ENCODE measurements at regions not wholly inside any gene's neighbourhood (a gene's known extent, or its start where the extent isn't known, plus 50 kb on each side); places are given as distances from the start of the nearest gene placed in this dataset.

DNA sequence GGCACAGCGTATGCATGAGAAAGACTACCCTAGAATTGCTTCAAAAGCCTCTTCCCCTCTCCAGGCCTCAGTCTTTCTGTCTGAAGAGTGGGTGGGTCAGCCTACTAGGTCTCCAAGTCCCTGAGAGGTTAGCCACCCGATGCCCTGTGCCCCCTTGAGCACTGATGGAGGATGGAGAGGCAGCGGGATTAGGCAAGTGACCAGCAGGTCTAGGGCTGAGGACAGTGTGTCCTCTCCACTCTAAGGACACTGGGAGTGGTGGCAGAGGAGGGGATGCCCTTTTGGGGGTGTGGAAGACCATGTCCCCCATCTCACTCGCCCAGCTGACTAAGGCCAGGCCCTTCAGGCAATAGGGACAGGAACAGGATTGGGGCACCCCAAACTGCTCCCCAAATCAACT is 72.2 kb upstream of the WNT11 start:
- 93 to 99% (median 94%) methylated on average over 4 of the region's 4 CpGs for WGBS, 3 donors
- no peak overlapping the region for H3K27ac ChIP-seq (ENCODE audit: low read depth, low read length)

DNA sequence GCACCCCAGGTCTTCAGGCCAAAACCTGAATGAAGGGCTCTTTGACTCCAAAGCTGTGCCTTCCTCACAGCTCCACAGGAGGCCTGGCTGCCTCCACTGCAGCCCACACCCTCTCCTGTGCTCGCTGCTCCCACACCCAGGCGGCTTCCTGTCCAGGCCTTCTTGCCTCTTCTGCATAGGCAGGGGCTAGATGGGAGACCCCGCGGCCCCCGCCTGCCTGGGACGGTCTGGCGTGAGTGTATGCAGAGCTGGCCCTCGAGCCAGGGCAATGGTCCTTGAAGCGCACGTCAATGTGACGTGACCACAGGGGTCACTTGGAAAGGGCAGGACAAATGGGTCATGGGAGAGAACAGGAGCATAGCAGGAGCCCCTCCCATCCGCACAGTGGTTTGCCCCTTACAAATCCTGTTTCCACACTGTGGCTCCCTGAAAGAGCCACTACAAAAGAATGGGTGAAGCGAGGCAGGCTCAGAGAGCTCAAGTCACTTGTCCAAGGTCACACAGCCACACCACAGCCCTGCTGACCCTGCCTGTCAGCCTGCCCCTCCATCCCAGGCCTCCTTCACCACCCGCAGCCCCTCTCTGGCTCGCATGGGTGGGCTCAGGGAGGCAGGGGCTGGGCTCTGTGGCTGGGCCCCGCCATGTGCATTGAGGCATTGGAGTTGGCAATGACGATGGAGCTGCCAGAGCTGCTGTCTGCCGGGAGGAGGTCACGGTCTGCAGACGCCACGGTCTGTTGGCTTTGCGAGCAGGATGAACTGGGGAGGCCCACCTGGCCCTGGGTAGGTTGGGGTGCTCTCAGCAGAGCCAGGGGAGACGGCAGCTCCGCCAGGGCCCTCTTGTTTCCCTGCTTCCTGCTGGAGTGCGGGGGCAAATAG is 71.2 kb upstream of the WNT11 start:
- no peak overlapping the region for H3K27ac ChIP-seq (ENCODE audit: low read depth, low read length)
- WGBS, 3 donors, result 83 to 88% (median 86%) methylated on average over 25 of the region's 25 CpGs

DNA sequence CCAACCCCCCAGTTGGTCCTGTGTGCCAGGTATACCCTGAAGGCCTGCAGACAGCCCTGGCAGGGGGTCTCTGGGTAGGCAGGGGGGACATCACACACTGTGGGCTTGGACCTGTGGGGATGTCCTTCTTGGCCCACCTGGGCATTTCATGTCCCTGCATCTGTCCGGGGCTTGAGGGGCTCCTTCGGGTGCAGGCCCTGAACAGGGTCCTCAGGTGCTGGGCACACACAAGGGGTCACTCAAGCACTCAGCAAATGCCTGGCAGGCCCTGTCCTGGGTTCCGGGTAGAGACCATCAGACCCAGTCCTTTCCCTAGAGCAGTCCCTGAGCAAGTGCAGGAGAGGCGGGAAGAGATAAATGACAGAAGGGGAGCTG is 70.5 kb upstream of the WNT11 start:
- H3K27ac ChIP-seq (ENCODE audit: low read depth, low read length), result no peak overlapping the region
- 86 to 92% (median 90%) methylated on average over 4 of the region's 4 CpGs for WGBS, 3 donors

DNA sequence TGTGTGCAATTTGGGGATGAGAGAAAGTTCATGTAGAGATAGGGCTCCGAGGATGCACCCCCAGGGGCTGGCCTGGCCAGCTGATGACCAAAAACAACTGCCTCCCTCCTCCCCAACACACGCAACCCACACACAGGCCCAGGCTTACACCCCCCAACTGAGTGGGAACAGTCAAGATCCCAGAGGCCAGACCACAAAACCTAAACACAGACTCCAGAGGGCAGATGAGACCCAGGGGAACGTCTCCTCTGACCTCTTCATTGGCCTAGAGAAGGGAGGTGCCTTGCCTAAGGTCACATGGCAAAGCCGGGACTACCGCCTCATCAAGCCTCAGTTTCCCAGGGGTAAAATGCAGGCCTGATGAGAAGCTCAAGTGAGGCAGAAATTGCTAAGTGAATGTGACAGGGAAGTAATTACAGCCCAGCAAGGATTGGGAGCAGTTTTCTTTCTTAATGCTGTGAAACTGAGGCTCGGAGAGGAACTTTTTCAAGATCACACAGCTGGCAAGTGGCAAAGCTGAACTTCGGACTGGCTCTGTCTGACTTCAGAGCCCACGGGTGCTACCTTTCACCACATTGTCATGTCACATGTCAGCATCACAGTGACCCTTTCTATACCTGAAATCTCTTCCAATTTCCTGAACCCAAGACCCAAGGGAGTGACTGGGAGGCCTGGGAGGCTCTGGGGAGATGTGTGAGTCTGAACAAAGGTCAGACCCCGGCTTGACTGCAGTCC is 69.9 kb upstream of the WNT11 start:
- WGBS, 3 donors, result 56 to 81% (median 74%) methylated on average over 8 to 9 of the region's 9 CpGs
- H3K27ac ChIP-seq (ENCODE audit: low read depth, low read length), result no peak overlapping the region

DNA sequence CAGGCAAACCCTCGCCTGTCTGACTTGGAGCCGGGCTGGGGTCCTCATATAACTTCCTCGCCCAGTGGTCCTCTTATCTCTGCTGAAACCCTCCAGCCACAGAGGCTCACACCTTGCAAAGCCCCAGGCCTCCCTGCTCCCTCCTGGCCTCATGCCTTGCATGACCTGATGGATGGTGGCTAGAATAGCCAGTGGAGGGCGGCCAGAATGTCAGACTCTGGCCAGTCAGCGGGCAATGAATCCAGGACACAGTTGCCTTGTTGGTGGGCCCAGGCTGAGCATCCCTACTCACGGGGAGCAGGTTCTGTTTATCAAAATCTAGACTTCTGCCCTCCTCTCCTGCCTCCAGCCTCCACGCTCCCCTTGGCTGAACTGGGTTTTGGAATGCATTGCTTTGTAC is 69.1 kb upstream of the WNT11 start:
- H3K27ac ChIP-seq (ENCODE audit: low read depth, low read length), result no peak overlapping the region
- 88 to 97% (median 93%) methylated on average over 7 of the region's 7 CpGs for WGBS, 3 donors

DNA sequence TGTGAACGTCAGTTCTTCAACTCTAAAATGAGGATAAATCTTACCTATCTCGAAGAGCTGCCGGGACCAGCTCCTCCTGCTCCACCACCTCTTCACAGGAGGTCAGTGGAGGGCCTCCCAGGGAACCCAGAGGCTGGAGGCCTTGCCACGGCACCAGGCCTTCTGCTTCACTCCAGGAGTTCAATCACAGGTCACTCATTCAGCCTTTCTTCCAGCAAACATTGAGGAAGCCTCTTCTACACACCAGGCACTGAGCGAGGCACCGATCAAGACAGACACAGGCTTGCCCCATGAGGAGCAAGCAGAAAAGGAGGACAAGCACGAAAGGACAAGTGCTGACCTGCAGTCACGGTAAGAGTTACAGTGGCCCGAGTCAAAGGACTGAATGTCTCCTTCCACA is 64.8 kb upstream of the WNT11 start:
- WGBS, 3 donors, result 78 to 86% (median 83%) methylated on average over 9 of the region's 9 CpGs
- H3K27ac ChIP-seq (ENCODE audit: low read depth, low read length), result no peak overlapping the region

DNA sequence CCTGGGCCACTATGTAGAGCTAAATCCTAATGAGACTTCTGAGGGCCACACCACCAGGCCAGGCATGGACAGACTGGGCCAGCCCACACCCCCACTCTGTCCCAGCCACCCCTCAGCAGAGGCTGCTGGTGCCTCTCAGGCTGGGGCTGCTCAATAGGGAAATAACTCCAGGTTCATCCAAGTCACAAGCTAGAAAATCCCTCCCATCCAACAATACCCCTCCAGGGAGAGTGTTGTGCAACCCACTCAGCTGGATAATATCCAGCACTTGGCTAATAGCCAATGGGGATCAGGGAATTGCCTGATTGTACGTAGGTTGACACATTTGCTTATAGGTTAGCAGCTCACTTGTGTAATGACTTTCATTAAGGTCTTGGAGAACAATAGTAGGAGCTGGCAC is 64.1 kb upstream of the WNT11 start:
- WGBS, 3 donors, result 40 to 67% (median 50%) methylated on average over 1 of the region's 1 CpG
- no peak overlapping the region for H3K27ac ChIP-seq (ENCODE audit: low read depth, low read length)

DNA sequence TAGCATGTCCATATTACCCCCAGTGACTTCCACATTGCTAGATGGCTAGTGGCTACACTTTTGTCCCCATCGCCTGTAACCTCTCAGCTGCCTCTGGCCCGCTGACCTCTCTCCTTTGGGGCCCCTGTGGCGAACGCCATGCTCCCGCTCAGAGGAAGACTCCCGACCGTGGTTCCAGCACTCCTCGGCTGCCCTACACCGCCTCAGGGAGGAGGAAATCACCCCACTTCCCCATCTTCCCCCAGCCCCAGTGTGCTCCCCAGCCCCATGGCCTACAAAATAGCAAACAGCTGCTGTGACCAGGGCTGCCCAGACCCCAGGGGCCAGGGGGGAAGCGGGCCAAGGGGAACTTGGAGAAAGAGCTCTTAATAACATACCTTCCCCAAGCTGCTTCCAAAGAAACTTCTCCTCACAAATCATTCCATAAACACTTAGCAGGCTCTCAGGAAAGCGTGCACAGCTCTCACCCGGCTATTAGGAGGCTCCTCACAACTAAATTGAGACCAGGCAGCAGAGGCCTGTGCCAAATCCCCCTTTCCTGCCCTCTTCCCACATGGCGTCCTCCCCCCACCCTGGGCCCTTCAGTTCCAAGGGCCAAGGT is 63.5 kb upstream of the WNT11 start:
- H3K27ac ChIP-seq (ENCODE audit: low read depth, low read length), result peak overlapping the region; percentile 52
- 45 to 80% (median 58%) methylated on average over 12 to 13 of the region's 13 CpGs for WGBS, 3 donors

DNA sequence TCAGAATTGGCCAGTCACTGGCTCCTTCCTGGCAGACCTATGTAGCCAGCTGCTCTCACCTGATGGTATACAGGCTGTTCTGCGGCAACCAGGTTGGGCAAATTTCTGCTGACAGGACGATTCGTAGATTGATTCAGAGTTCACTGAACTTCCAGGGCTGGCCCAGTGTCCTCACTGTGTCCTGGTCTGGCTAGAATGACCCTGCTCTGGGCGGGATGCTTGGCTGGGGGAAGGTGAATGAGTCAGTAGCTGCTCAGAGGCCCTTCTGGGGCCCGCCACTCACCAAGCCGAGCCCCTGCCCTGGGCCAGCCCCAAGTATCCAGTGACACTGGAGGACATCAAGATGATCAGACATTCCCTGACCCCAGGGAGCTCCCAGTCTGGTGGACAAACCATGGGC is 62.9 kb upstream of the WNT11 start:
- WGBS, 3 donors, result 66 to 79% (median 69%) methylated on average over 6 of the region's 6 CpGs

DNA sequence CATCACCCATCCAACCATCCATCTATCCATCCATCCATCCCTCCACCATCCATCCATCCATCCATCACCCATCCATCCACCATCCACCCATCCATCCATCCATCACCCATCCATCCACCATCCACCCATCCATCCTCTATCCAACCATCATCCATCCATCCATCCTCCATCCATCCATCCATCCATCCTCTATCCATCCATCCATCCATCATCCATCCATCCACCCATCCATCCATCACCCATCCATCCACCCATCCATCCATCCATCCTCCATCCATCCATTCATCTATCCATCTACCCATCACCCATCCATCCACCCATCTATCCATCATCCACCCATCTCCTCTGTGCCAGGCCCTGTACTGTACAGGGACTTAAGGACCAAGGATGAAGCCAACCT is 62.2 kb upstream of the WNT11 start:
- no peak overlapping the region for H3K27ac ChIP-seq (ENCODE audit: low read depth, low read length)

More for the DNA sequence above, 62.9 kb upstream of the WNT11 start:
- H3K27ac ChIP-seq (ENCODE audit: low read depth, low read length), result peak overlapping the region; percentile 52

DNA sequence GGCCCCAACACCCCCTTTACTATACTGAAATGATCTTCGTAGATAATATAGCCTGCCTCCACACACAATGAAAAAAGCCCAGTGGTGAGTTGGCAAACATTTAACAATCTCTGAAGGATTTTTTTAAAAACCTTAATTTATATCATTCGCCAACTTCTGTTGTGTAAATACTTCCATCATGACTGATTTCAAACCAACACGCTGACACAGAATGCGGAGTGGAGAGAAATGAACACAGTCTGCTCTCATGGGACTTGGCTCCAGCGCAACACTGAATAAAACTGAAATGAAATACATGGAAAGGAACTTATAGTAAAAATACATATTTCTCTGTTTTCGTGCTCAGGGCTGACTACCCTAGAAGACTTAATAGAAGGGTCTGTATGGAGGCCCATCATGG is 61.3 kb upstream of the WNT11 start:
- 69 to 70% (median 69%) methylated on average over 6 of the region's 6 CpGs for WGBS, 3 donors
- H3K27ac ChIP-seq (ENCODE audit: low read depth, low read length), result no peak overlapping the region

DNA sequence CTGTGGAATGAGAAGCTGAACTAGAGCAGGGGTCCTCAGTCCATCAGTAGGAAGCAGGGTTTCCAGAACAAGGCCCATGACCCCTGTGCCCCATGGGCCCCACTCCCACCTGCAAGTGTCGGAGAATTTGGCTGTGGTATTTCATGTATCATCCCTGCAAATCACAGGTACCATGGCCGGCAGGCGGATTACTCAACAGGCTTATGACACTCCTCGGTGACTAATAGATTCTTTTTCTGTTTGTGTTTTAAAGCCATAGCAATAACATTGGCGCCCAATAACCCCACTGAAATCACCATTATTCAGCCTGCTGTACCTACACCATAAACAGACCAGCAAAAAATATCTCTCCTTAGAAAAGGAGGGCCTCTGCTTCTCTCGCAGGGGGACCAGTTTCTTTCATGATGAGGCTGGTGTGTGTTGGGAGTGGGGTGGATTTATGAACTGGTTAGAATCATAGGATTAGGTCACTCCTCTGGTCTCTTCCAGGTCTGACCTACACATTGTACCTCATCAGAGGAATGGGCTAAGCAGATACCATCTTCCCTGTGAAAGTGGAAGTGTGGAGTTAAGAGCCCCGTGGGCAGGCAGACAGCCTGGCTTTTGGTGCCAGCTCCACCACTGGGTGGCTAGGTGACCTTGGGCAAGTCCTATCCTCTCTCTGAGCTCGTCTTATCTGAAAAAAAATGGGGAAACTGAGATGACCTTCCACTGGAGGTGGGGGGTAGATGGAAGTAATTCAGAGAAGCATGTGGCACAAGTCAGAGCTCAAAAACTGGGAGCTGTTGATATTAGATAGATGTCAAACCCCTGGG is 60.2 kb upstream of the WNT11 start:
- H3K27ac ChIP-seq (ENCODE audit: low read depth, low read length), result no peak overlapping the region
- WGBS, 3 donors, result 55 to 69% (median 57%) methylated on average over 8 of the region's 8 CpGs

DNA sequence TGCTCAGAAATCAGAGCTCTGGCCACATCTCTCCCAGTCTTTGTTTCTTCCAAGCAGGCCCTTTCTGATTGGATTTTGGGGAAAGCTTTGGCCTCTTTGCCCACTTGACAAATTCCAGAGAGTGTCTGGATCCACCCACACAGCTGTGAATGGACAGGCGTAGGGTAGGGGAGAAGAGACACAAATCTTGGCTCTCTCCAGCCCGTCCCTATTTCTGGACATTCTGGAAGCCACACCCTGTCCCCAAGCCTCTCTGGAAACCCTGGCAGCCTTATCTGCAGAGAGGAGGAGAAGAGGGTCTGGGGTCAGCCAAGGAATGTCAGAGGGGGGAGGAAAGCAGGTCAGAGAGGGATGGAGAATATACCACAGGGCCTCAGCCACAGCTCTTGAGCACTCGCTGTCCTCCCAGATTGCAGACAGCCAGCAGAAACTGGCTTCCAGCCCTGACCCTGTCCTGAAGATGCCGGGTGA is 59.5 kb upstream of the WNT11 start:
- WGBS, 3 donors, result 40 to 75% (median 58%) methylated on average over 4 of the region's 4 CpGs

DNA sequence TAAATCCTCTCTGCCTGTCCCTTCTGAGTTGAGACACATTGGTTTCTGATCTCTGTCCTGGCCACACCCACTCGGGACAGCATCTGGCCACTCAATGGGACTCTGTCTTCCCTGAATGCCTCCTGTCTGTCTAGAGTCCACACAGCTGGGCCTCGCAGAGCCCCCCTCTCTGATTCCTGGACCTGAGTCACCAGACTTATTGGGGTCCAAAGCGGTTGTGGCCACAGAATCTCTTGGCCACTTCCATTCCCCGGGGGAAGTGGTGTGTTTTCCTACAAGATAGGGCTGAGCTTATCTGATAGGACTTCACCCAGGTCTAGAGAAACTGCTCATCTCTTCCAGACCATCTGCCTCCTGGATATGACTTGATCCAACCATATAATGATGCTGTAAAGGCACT is 57.4 kb upstream of the WNT11 start:
- WGBS, 3 donors, result 52 to 60% (median 53%) methylated on average over 4 of the region's 4 CpGs
- H3K27ac ChIP-seq (ENCODE audit: low read depth, low read length), result no peak overlapping the region

More for the DNA sequence above, 59.5 kb upstream of the WNT11 start:
- no peak overlapping the region for H3K27ac ChIP-seq (ENCODE audit: low read depth, low read length)

DNA sequence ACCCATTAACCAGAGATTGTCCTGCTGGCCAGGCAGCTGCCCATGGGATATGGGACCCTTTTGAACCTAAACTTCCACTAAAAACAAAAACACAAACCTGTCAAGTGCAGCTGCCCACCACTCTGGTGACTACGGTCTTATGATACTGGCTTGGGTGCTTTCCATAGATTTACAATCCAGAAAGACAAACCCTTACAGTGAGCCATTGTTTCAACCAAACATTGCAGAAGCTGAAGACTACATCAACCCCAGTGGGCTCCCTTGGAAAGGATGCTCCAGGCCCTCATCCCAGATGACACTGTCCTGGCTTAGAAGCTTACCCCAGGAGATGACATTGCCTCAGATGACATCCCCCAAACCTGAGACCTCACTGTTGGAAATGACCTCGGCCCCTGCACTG is 56.9 kb upstream of the WNT11 start:
- H3K27ac ChIP-seq (ENCODE audit: low read depth, low read length), result no peak overlapping the region
- WGBS, 3 donors, result 84 to 91% (median 89%) methylated on average over 2 of the region's 2 CpGs

DNA sequence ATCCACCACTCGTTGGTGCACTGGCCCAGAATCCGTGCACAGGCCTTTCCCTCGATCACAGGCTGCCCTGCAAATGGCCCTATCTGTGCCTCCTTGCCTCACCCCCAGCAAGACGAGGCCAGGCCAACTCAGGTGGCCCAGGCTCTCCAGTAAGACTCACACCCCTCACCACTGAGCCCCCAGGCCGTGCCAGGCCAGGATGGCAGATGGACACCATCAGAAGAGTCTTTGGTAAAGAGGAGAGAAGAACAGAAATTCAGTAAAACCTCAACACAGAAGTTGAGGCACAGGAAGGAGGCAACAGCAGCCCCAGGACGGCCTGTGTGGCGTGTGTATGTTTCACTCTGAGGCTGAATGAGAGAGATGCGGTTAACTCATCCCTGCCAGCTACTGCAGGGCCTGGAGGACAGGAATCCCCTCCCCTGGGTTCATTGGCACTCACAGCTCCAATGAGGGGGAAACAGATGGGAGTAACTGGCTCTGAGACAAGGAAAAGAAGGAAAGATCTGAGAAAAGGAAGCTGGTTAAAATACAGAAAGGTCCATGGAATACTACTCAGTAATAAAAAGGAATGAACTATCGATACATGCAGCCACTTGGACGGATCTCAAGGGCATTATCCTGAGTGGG is 54.1 kb upstream of the WNT11 start:
- H3K27ac ChIP-seq (ENCODE audit: low read depth, low read length), result no peak overlapping the region
- WGBS, 3 donors, result 81 to 91% (median 87%) methylated on average over 10 of the region's 10 CpGs

DNA sequence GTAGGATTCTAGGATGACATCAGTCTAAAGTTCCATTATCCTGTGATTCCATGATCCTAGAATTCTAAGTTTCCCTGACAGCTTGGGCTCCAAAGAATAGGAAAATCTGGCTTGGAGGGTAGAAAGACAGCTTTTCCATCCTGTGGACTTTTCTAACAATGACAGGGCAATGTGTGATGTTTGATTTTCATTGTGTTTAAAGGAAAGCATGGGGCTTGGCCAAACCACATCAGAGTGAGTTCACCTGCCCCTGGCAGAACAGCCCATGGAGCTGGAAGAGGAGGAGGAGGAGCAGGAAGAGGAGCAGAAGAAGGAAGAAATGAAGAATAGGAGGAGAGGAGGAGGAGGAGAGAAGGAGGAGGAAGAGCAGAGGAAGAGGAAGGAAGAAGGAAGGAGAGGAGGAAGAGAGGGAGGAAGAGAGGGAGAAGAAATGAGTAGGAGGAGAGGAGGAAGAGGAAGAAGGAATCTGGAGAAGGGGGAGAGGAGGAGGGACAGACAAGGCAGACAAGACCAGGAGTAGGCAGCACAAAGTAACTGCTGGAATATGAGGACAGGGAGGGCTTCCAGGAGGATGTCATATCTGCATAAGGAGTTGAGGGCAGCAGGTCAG is 53.1 kb upstream of the WNT11 start:
- no peak overlapping the region for H3K27ac ChIP-seq (ENCODE audit: low read depth, low read length)
